ENCODE measurements at regions not wholly inside any gene's neighbourhood (a gene's known extent, or its start where the extent isn't known, plus 50 kb on each side); places are given as distances from the start of the nearest gene placed in this dataset.

GRCh38 chr10:117924820-117925219 is 121.9 kb downstream of the RAB11FIP2 start:
- H3K36me3 ChIP-seq (ENCODE audit: control insufficient read depth in 1 of 2, insufficient read depth in 2 of 2, low read length in 1 of 2): no peaks in the 10 kb centered on the region
- no peaks in the 10 kb centered on the region for H3K4me1 ChIP-seq (ENCODE audit: control insufficient read depth in 1 of 2, insufficient read depth in 2 of 2, low read length in 2 of 2)
- H3K4me3 ChIP-seq (ENCODE audit: low read length in 2 of 2): no peak overlapping the region
- ATAC-seq (ENCODE audit: low FRiP score): no peak
- WGBS, 2 donors: 77 to 78% methylated on average over 8 of the region's 8 CpGs
- no peak overlapping the region for H3K27ac ChIP-seq (ENCODE audit: low read depth in 1 of 2, low read length in 2 of 2)
- H3K9me3 ChIP-seq (ENCODE audit: control insufficient read depth, low read length): peaks cover 4% of the 10 kb centered on the region
- no peak for DNase-seq
- H3K27me3 ChIP-seq (ENCODE audit: control insufficient read depth in 1 of 2, insufficient read depth in 2 of 2, low read length in 1 of 2): peaks cover 0 to 3% of the 10 kb centered on the region in 2 donors
- intact Hi-C loops (cut with DNase I): no loop called here

- intact Hi-C loops (cut with DNase I): no loop called here
- no peaks in the 10 kb centered on the region for H3K4me1 ChIP-seq (ENCODE audit: control insufficient read depth in 1 of 2, insufficient read depth in 2 of 2, low read length in 2 of 2)
- peaks cover 4% of the 10 kb centered on the region for H3K9me3 ChIP-seq (ENCODE audit: control insufficient read depth, low read length)
- H3K36me3 ChIP-seq (ENCODE audit: control insufficient read depth in 1 of 2, insufficient read depth in 2 of 2, low read length in 1 of 2): no peaks in the 10 kb centered on the region
- H3K27ac ChIP-seq (ENCODE audit: low read depth in 1 of 2, low read length in 2 of 2): no peak overlapping the region
- H3K27me3 ChIP-seq (ENCODE audit: control insufficient read depth in 1 of 2, insufficient read depth in 2 of 2, low read length in 1 of 2): peaks cover 0 to 3% of the 10 kb centered on the region in 2 donors
- no peak for DNase-seq
- 88 to 92% methylated on average over 6 of the region's 6 CpGs for WGBS, 2 donors
- H3K4me3 ChIP-seq (ENCODE audit: low read length in 2 of 2): no peak overlapping the region
- no peak for ATAC-seq (ENCODE audit: low FRiP score)
Observed at GRCh38 chr10:117925369-117925768, 121.4 kb downstream of the RAB11FIP2 start.

GRCh38 chr10:117926491-117926890 is 120.2 kb downstream of the RAB11FIP2 start:
- no peak overlapping the region for H3K4me3 ChIP-seq (ENCODE audit: low read length in 2 of 2)
- WGBS, 2 donors: 76 to 80% methylated on average over 2 of the region's 2 CpGs
- no peaks in the 10 kb centered on the region for H3K36me3 ChIP-seq (ENCODE audit: control insufficient read depth in 1 of 2, insufficient read depth in 2 of 2, low read length in 1 of 2)
- intact Hi-C loops (cut with DNase I): no loop called here
- no peaks in the 10 kb centered on the region for H3K4me1 ChIP-seq (ENCODE audit: control insufficient read depth in 1 of 2, insufficient read depth in 2 of 2, low read length in 2 of 2)
- peaks cover 0 to 3% of the 10 kb centered on the region in 2 donors for H3K27me3 ChIP-seq (ENCODE audit: control insufficient read depth in 1 of 2, insufficient read depth in 2 of 2, low read length in 1 of 2)
- ATAC-seq (ENCODE audit: low FRiP score) (no peak), DNase-seq (no peak)
- peaks cover 5% of the 10 kb centered on the region for H3K9me3 ChIP-seq (ENCODE audit: control insufficient read depth, low read length)
- H3K27ac ChIP-seq (ENCODE audit: low read depth in 1 of 2, low read length in 2 of 2): no peak overlapping the region

- ATAC-seq (ENCODE audit: low FRiP score) (no peak), DNase-seq (no peak)
Observed at GRCh38 chr10:117927332-117927731, 119.4 kb downstream of the RAB11FIP2 start.

GRCh38 chr10:117927871-117928270 is 118.9 kb downstream of the RAB11FIP2 start:
- ATAC-seq (ENCODE audit: low FRiP score): no peak
- Histone ChIP-seq H3K4me1 (ENCODE audit: control insufficient read depth in 1 of 2, insufficient read depth in 2 of 2, low read length in 2 of 2) (no peaks in the 10 kb centered on the region), H3K36me3 (ENCODE audit: control insufficient read depth in 1 of 2, insufficient read depth in 2 of 2, low read length in 1 of 2) (no peaks in the 10 kb centered on the region), H3K9me3 (ENCODE audit: control insufficient read depth, low read length) (peaks cover 5% of the 10 kb centered on the region), H3K27ac (ENCODE audit: low read depth in 1 of 2, low read length in 2 of 2) (no peak overlapping the region), H3K27me3 (ENCODE audit: control insufficient read depth in 1 of 2, insufficient read depth in 2 of 2, low read length in 1 of 2) (peaks cover 0 to 3% of the 10 kb centered on the region in 2 donors), H3K4me3 (ENCODE audit: low read length in 2 of 2) (no peak overlapping the region)
- WGBS, 2 donors: 58 to 70% methylated on average over 4 of the region's 4 CpGs
- intact Hi-C loops (cut with DNase I): no loop called here
- no peak for DNase-seq

More at GRCh38 chr10:117927332-117927731, 119.4 kb downstream of the RAB11FIP2 start:
- Histone ChIP-seq H3K36me3 (ENCODE audit: control insufficient read depth in 1 of 2, insufficient read depth in 2 of 2, low read length in 1 of 2) (no peaks in the 10 kb centered on the region), H3K9me3 (ENCODE audit: control insufficient read depth, low read length) (peaks cover 5% of the 10 kb centered on the region), H3K27me3 (ENCODE audit: control insufficient read depth in 1 of 2, insufficient read depth in 2 of 2, low read length in 1 of 2) (peaks cover 0 to 3% of the 10 kb centered on the region in 2 donors), H3K27ac (ENCODE audit: low read depth in 1 of 2, low read length in 2 of 2) (no peak overlapping the region), H3K4me3 (ENCODE audit: low read length in 2 of 2) (no peak overlapping the region), H3K4me1 (ENCODE audit: control insufficient read depth in 1 of 2, insufficient read depth in 2 of 2, low read length in 2 of 2) (no peaks in the 10 kb centered on the region)
- intact Hi-C loops (cut with DNase I): no loop called here
- WGBS, 2 donors: 53 to 54% methylated on average over 1 of the region's 1 CpG

- Histone ChIP-seq H3K4me3 (ENCODE audit: low read length in 2 of 2) (no peak overlapping the region), H3K4me1 (ENCODE audit: control insufficient read depth in 1 of 2, insufficient read depth in 2 of 2, low read length in 2 of 2) (no peaks in the 10 kb centered on the region), H3K9me3 (ENCODE audit: control insufficient read depth, low read length) (peaks cover 5% of the 10 kb centered on the region), H3K36me3 (ENCODE audit: control insufficient read depth in 1 of 2, insufficient read depth in 2 of 2, low read length in 1 of 2) (no peaks in the 10 kb centered on the region), H3K27ac (ENCODE audit: low read depth in 1 of 2, low read length in 2 of 2) (no peak overlapping the region), H3K27me3 (ENCODE audit: control insufficient read depth in 1 of 2, insufficient read depth in 2 of 2, low read length in 1 of 2) (peaks cover 0 to 3% of the 10 kb centered on the region in 2 donors)
- intact Hi-C loops (cut with DNase I): no loop called here
- DNase-seq (no peak), ATAC-seq (ENCODE audit: low FRiP score) (no peak)
- WGBS, 2 donors: 58 to 68% methylated on average over 6 of the region's 6 CpGs
Observed at GRCh38 chr10:117928281-117928680, 118.5 kb downstream of the RAB11FIP2 start.

- DNase-seq: no peak
Observed at GRCh38 chr10:117928741-117929140, 118.0 kb downstream of the RAB11FIP2 start.

GRCh38 chr10:117929327-117930067 is 117.2 kb downstream of the RAB11FIP2 start:
- WGBS, 2 donors: 36 to 43% methylated on average over 9 of the region's 9 CpGs
- intact Hi-C loops (cut with DNase I): no loop called here
- peaks cover 0 to 3% of the 10 kb centered on the region in 2 donors for H3K27me3 ChIP-seq (ENCODE audit: control insufficient read depth in 1 of 2, insufficient read depth in 2 of 2, low read length in 1 of 2)
- no peaks in the 10 kb centered on the region for H3K4me1 ChIP-seq (ENCODE audit: control insufficient read depth in 1 of 2, insufficient read depth in 2 of 2, low read length in 2 of 2)
- H3K27ac ChIP-seq (ENCODE audit: low read depth in 1 of 2, low read length in 2 of 2): no peak overlapping the region
- no peak overlapping the region for H3K4me3 ChIP-seq (ENCODE audit: low read length in 2 of 2)
- peaks cover 5% of the 10 kb centered on the region for H3K9me3 ChIP-seq (ENCODE audit: control insufficient read depth, low read length)
- no peak for ATAC-seq (ENCODE audit: low FRiP score)
- H3K36me3 ChIP-seq (ENCODE audit: control insufficient read depth in 1 of 2, insufficient read depth in 2 of 2, low read length in 1 of 2): no peaks in the 10 kb centered on the region
- no peak for DNase-seq

More at GRCh38 chr10:117928741-117929140, 118.0 kb downstream of the RAB11FIP2 start:
- peaks cover 5% of the 10 kb centered on the region for H3K9me3 ChIP-seq (ENCODE audit: control insufficient read depth, low read length)
- peaks cover 0 to 3% of the 10 kb centered on the region in 2 donors for H3K27me3 ChIP-seq (ENCODE audit: control insufficient read depth in 1 of 2, insufficient read depth in 2 of 2, low read length in 1 of 2)
- no peak for ATAC-seq (ENCODE audit: low FRiP score)
- H3K4me3 ChIP-seq (ENCODE audit: low read length in 2 of 2): no peak overlapping the region
- no peak overlapping the region for H3K27ac ChIP-seq (ENCODE audit: low read depth in 1 of 2, low read length in 2 of 2)
- intact Hi-C loops (cut with DNase I): no loop called here
- H3K36me3 ChIP-seq (ENCODE audit: control insufficient read depth in 1 of 2, insufficient read depth in 2 of 2, low read length in 1 of 2): no peaks in the 10 kb centered on the region
- 35 to 39% methylated on average over 6 of the region's 6 CpGs for WGBS, 2 donors
- H3K4me1 ChIP-seq (ENCODE audit: control insufficient read depth in 1 of 2, insufficient read depth in 2 of 2, low read length in 2 of 2): no peaks in the 10 kb centered on the region

- no peak overlapping the region for H3K27ac ChIP-seq (ENCODE audit: low read depth in 1 of 2, low read length in 2 of 2)
- DNase-seq: no peak
- no peaks in the 10 kb centered on the region for H3K27me3 ChIP-seq (ENCODE audit: control insufficient read depth in 1 of 2, insufficient read depth in 2 of 2, low read length in 1 of 2)
- intact Hi-C loops (cut with DNase I): no loop called here
- peaks cover 1% of the 10 kb centered on the region for H3K9me3 ChIP-seq (ENCODE audit: control insufficient read depth, low read length)
- WGBS, 2 donors: 79 to 81% methylated on average over 2 of the region's 2 CpGs
- no peaks in the 10 kb centered on the region for H3K36me3 ChIP-seq (ENCODE audit: control insufficient read depth in 1 of 2, insufficient read depth in 2 of 2, low read length in 1 of 2)
- no peak overlapping the region for H3K4me3 ChIP-seq (ENCODE audit: low read length in 2 of 2)
- ATAC-seq (ENCODE audit: low FRiP score): no peak
- no peaks in the 10 kb centered on the region for H3K4me1 ChIP-seq (ENCODE audit: control insufficient read depth in 1 of 2, insufficient read depth in 2 of 2, low read length in 2 of 2)
Observed at GRCh38 chr10:117931078-117931477, 115.7 kb downstream of the RAB11FIP2 start.
